ENCODE measurements at regions not wholly inside any gene's neighbourhood (a gene's known extent, or its start where the extent isn't known, plus 50 kb on each side); places are given as distances from the start of the nearest gene placed in this dataset.
"Not testable (repeated sequence)": the region's sequence is repeated elsewhere in the genome, so short reads cannot be mapped to it uniquely, and the experiment has no call there.

GRCh38 chrY:17459753-17460152 lies 420.3 kb downstream of the CDY2B start:
- not testable (repeated sequence) for TF ChIP-seq JUN (IDR thresholded peaks at IDR 0.05; ENCODE audit: borderline replicate concordance, insufficient read depth, insufficient read length, low read depth); CTCF (IDR thresholded peaks at IDR 0.05; ENCODE audit: extremely low read depth in 1 of 2, insufficient read depth in 1 of 2, low read depth in 1 of 2, low read length in 2 of 2); POLR2A (IDR thresholded peaks at IDR 0.05; ENCODE audit: low read depth, low read length); FOS (IDR thresholded peaks at IDR 0.05; ENCODE audit: borderline replicate concordance, insufficient read depth, low read length); POLR2AphosphoS5 (IDR thresholded peaks at IDR 0.05; ENCODE audit: insufficient read depth, low read depth, low read length); MYC (IDR thresholded peaks at IDR 0.05; ENCODE audit: low read depth, low read length); EZH2 (IDR thresholded peaks at IDR 0.05; ENCODE audit: borderline replicate concordance, low read depth, low read length, severe bottlenecking)
